ENCODE measurements at regions not wholly inside any gene's neighbourhood (a gene's known extent, or its start where the extent isn't known, plus 50 kb on each side); places are given as distances from the start of the nearest gene placed in this dataset.

DNA sequence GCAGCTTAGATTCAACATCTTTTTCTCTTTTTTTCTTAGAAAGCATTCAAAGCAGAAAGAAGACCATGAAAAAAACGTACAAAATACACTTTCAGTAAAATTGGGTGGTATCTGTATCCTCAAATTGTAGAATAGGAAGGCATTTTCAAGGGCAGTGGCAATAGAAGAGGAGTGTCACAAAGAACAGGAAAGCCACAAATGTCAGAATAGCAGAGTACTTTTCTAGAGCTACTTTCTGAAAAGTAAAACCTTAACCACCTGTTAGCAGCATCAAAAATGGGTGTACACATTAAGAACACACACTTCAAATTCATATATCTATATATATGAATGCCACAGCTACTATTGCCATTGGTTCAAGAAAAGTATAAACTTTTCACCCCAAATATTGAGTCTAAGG, 412.1 kb upstream of the DCN start:
- TF ChIP-seq, protein P1, sequence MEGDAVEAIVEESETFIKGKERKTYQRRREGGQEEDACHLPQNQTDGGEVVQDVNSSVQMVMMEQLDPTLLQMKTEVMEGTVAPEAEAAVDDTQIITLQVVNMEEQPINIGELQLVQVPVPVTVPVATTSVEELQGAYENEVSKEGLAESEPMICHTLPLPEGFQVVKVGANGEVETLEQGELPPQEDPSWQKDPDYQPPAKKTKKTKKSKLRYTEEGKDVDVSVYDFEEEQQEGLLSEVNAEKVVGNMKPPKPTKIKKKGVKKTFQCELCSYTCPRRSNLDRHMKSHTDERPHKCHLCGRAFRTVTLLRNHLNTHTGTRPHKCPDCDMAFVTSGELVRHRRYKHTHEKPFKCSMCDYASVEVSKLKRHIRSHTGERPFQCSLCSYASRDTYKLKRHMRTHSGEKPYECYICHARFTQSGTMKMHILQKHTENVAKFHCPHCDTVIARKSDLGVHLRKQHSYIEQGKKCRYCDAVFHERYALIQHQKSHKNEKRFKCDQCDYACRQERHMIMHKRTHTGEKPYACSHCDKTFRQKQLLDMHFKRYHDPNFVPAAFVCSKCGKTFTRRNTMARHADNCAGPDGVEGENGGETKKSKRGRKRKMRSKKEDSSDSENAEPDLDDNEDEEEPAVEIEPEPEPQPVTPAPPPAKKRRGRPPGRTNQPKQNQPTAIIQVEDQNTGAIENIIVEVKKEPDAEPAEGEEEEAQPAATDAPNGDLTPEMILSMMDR (conservative IDR thresholded peaks at IDR 0.05): no peak
- no peak for TF ChIP-seq EZH2 (IDR thresholded peaks at IDR 0.05; ENCODE audit: low read depth)
- Histone ChIP-seq H3K36me3 (ENCODE audit: low read depth) (no peaks in the 10 kb centered on the region), H3K9me2 (ENCODE audit: insufficient read depth) (no peaks in the 10 kb centered on the region), H3K4me1 (replicated peaks; ENCODE audit: insufficient read depth) (no peaks in the 10 kb centered on the region), H4K20me1 (ENCODE audit: insufficient read depth) (no peaks in the 10 kb centered on the region), H3K27ac (no peak overlapping the region), H3K9me3 (ENCODE audit: insufficient read depth, low read depth) (peaks cover 6% of the 10 kb centered on the region; the same call in 1 of the 2 replicates), H3K4me2 (no peak overlapping the region), H3K27me3 (ENCODE audit: insufficient read depth, low read depth) (no peaks in the 10 kb centered on the region), H3F3A (ENCODE audit: insufficient read depth, low read depth) (no peaks in the 10 kb centered on the region), H2AFZ (no peak overlapping the region), H3K4me3 (no peak overlapping the region), H3K79me2 (ENCODE audit: low read depth) (no peaks in the 10 kb centered on the region)
- no TSS peak for BruUV-seq (replicated peaks)
- ChIA-PET CTCF (no interaction called here), POLR2A (ENCODE audit: unreplicated experiment) (no interaction called here)
- DNase-seq: no peak
- intact Hi-C loops (cut with micrococcal nuclease; ENCODE audit: unreplicated experiment): no loop called here

DNA sequence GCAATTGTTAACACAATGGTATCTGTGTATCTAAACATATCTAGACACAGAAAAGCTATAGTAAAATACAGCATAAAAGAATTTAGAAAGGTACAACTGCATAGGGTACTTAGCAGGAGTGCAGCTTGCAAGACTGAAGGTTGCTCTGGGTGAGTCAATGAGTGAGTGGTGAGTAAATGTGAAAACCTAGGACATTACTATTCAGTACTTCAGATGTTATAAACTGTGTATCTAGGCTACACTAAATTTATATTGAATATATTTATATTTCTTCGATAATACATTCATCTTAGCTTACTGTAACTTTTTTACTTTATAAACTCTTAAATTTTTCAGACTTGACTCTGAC, 409.0 kb upstream of the DCN start:
- ChIA-PET POLR2A (ENCODE audit: unreplicated experiment) (no interaction called here), CTCF (no interaction called here)
- no peak overlapping the region for H2AFZ ChIP-seq
- no peaks in the 10 kb centered on the region for H4K20me1 ChIP-seq (ENCODE audit: insufficient read depth)
- no peaks in the 10 kb centered on the region for H3K36me3 ChIP-seq (ENCODE audit: low read depth)
- no peaks in the 10 kb centered on the region for H3K79me2 ChIP-seq (ENCODE audit: low read depth)
- no peaks in the 10 kb centered on the region for H3K9me2 ChIP-seq (ENCODE audit: insufficient read depth)
- no peak overlapping the region for H3K4me3 ChIP-seq
- intact Hi-C loops (cut with micrococcal nuclease; ENCODE audit: unreplicated experiment): no loop called here
- no TSS peak for BruUV-seq (replicated peaks)
- H3K4me1 ChIP-seq (replicated peaks; ENCODE audit: insufficient read depth): no peaks in the 10 kb centered on the region
- no peak overlapping the region for H3K4me2 ChIP-seq
- DNase-seq: no peak
- no peaks in the 10 kb centered on the region for H3F3A ChIP-seq (ENCODE audit: insufficient read depth, low read depth)
- TF ChIP-seq EZH2 (IDR thresholded peaks at IDR 0.05; ENCODE audit: low read depth): no peak
- TF ChIP-seq, protein P1 (conservative IDR thresholded peaks at IDR 0.05): no peak
- no peaks in the 10 kb centered on the region for H3K27me3 ChIP-seq (ENCODE audit: insufficient read depth, low read depth)
- H3K9me3 ChIP-seq (ENCODE audit: insufficient read depth, low read depth): no peaks in the 10 kb centered on the region
- no peak overlapping the region for H3K27ac ChIP-seq

DNA sequence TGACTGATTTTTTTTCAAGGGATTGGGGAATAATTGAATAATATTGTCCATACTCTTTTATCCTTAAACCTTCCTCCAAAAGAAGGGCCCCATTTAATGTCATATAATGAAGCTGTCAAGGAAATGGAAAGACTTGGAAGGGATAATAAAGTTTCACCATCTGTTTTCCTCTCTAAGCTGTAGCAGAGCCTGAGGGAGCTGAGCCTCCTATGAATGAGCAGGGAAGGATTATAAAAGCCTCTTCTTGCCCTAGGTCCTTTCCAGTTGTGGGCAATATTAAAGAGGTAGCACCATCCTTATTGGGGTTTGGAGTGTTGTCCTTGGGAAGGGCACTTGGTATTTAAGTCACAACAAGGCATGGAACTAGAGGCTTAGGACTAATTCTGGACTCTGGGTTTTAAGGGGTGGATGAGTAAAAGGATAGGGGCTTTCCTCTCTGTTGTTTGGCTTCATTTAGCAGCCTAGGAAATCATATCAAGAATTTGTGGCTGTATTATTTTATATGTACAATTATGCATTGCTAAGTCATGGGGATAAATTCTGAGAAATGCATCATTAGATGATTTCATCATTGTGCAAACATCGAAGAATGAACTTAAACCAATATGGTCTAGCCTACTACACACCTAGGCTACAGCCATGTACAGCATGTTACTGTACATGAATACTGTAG, 408.5 kb upstream of the DCN start:
- intact Hi-C loops (cut with micrococcal nuclease; ENCODE audit: unreplicated experiment): no loop called here
- H3K4me2 ChIP-seq: no peak overlapping the region
- no peaks in the 10 kb centered on the region for H3K9me3 ChIP-seq (ENCODE audit: insufficient read depth, low read depth)
- H2AFZ ChIP-seq: no peak overlapping the region
- H3K4me1 ChIP-seq (replicated peaks; ENCODE audit: insufficient read depth): no peaks in the 10 kb centered on the region
- H3K9me2 ChIP-seq (ENCODE audit: insufficient read depth): no peaks in the 10 kb centered on the region
- H3K36me3 ChIP-seq (ENCODE audit: low read depth): no peaks in the 10 kb centered on the region
- no peak for DNase-seq
- no peak overlapping the region for H3K4me3 ChIP-seq
- H3K79me2 ChIP-seq (ENCODE audit: low read depth): no peaks in the 10 kb centered on the region
- no peak overlapping the region for H3K27ac ChIP-seq
- CTCF ChIA-PET: no interaction called here
- no TSS peak for BruUV-seq (replicated peaks)
- H3F3A ChIP-seq (ENCODE audit: insufficient read depth, low read depth): no peaks in the 10 kb centered on the region
- H4K20me1 ChIP-seq (ENCODE audit: insufficient read depth): no peaks in the 10 kb centered on the region
- TF ChIP-seq EZH2 (IDR thresholded peaks at IDR 0.05; ENCODE audit: low read depth): no peak
- TF ChIP-seq, protein P1 (conservative IDR thresholded peaks at IDR 0.05): no peak
- POLR2A ChIA-PET (ENCODE audit: unreplicated experiment): no interaction called here
- H3K27me3 ChIP-seq (ENCODE audit: insufficient read depth, low read depth): no peaks in the 10 kb centered on the region

Measured in PC-9 (cell line).